ENCODE measurements at regions not wholly inside any gene's neighbourhood (a gene's known extent, or its start where the extent isn't known, plus 50 kb on each side); places are given as distances from the start of the nearest gene placed in this dataset.
A peak's percentile ranks its signal among the peaks of the same experiment; 100 is the strongest.

DNA sequence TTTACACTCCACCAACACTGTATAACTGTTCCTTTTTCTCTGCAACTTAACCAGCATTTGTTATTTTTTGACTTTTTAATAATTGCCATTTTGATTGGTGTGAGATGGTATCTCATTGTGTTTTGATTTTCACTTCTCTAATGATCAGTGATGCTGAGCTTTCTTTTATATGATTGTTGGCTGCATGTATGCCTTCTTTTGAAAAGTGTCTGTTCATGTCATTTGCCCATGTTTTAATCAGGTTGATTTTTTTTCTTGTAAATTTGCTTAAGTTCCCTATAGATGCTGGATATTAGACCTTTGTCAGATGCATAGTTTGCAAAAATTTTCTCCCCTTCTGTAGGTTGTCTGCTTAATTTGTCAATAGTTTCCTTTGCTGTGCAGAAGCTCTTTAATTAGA is 263.0 kb downstream of the MBNL1 start:
- Histone ChIP-seq H3K4me3 (no peak overlapping the region), H3K4me1 (no peaks in the 10 kb centered on the region), H3K9me3 (peaks cover 4% of the 10 kb centered on the region; the same call in 1 of the 3 replicates), H3K4me2 (no peak overlapping the region), H3K27ac (no peak overlapping the region)
- ATAC-seq = no peak
- no peak for DNase-seq (ENCODE audit: low read depth in 1 of 2, low spot score in 1 of 2)
- TF ChIP-seq TP53 (CRISPR knock-in tag; IDR thresholded peaks at IDR 0.05) (no peak), ZNF302 (CRISPR knock-in tag; IDR thresholded peaks at IDR 0.05) (no peak), TFCP2L1 (CRISPR knock-in tag; IDR thresholded peaks at IDR 0.05) (no peak), HOXA7 (CRISPR knock-in tag; IDR thresholded peaks at IDR 0.05) (no peak), RARB (CRISPR knock-in tag; IDR thresholded peaks at IDR 0.05) (no peak), CHD2 (IDR thresholded peaks at IDR 0.05; ENCODE audit: low read length, partially characterized antibody) (no peak)
- TF ChIP-seq, protein P1, sequence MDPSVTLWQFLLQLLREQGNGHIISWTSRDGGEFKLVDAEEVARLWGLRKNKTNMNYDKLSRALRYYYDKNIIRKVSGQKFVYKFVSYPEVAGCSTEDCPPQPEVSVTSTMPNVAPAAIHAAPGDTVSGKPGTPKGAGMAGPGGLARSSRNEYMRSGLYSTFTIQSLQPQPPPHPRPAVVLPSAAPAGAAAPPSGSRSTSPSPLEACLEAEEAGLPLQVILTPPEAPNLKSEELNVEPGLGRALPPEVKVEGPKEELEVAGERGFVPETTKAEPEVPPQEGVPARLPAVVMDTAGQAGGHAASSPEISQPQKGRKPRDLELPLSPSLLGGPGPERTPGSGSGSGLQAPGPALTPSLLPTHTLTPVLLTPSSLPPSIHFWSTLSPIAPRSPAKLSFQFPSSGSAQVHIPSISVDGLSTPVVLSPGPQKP (IDR thresholded peaks at IDR 0.05; ENCODE audit: low read depth, low read length) = no peak
- ChIA-PET CTCF (interaction anchor here (1.2 kb wide), 1 partner anchor 12 kb away, joined by 3 read pairs; no protein-coding TSS in a partner anchor), POLR2A (no interaction called here)
- FAIRE-seq = no peak

DNA sequence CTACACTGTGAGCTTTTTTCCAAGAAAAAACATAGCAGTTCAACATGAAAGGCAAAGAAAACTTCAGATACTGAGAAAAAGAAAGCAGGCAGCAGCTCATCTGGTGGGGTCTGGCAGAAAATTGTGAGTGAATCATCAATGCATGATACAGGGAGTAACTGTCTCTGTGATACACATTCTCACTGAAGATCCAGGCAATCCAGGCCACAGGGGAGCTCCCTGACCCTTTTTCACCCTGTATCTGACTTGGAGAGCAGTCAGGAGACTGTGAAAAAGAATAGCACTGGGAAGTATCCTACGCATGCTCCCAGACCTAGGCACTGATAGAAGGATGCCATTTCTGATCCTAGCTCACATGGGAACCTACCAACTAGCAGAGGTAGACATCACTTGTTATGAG is 269.8 kb downstream of the MBNL1 start:
- no peak overlapping the region for H3K4me3 ChIP-seq
- TF ChIP-seq CHD4 (IDR thresholded peaks at IDR 0.05; ENCODE audit: borderline replicate concordance) = no peak
- TF ChIP-seq HEYL (CRISPR knock-in tag; IDR thresholded peaks at IDR 0.05) = no peak
- no peak for TF ChIP-seq ZSCAN20 (CRISPR knock-in tag; IDR thresholded peaks at IDR 0.05)
- no peak for TF ChIP-seq MAFK (IDR thresholded peaks at IDR 0.05; ENCODE audit: partially characterized antibody)
- no peak for TF ChIP-seq SMC3 (IDR thresholded peaks at IDR 0.05)
- TF ChIP-seq, protein P2, sequence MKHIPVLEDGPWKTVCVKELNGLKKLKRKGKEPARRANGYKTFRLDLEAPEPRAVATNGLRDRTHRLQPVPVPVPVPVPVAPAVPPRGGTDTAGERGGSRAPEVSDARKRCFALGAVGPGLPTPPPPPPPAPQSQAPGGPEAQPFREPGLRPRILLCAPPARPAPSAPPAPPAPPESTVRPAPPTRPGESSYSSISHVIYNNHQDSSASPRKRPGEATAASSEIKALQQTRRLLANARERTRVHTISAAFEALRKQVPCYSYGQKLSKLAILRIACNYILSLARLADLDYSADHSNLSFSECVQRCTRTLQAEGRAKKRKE (CRISPR knock-in tag; IDR thresholded peaks at IDR 0.05; ENCODE audit: low read depth) = no peak
- TF ChIP-seq CBX2 (IDR thresholded peaks at IDR 0.05; ENCODE audit: borderline replicate concordance, low read depth) = no peak
- 40% methylated on average over 1 of the region's 1 CpG for WGBS (ENCODE audit: missing lambda C conversion rate)
- ATAC-seq (no peak), DNase-seq (ENCODE audit: low read depth in 1 of 2, low spot score in 1 of 2) (no peak), FAIRE-seq (no peak)
- POLR2A ChIA-PET = no interaction called here
- H3K4me1 ChIP-seq = no peaks in the 10 kb centered on the region
- no peak overlapping the region for H3K4me2 ChIP-seq
- H3K9me3 ChIP-seq = 0 out of 3 replicates have a peak, but pooled peaks cover 7% of the 10 kb centered on the region
- CTCF ChIA-PET = interaction anchor here (1.0 kb wide), 1 partner anchor 36 kb away, joined by 3 read pairs; no protein-coding TSS in a partner anchor
- no peak overlapping the region for H3K27ac ChIP-seq

DNA sequence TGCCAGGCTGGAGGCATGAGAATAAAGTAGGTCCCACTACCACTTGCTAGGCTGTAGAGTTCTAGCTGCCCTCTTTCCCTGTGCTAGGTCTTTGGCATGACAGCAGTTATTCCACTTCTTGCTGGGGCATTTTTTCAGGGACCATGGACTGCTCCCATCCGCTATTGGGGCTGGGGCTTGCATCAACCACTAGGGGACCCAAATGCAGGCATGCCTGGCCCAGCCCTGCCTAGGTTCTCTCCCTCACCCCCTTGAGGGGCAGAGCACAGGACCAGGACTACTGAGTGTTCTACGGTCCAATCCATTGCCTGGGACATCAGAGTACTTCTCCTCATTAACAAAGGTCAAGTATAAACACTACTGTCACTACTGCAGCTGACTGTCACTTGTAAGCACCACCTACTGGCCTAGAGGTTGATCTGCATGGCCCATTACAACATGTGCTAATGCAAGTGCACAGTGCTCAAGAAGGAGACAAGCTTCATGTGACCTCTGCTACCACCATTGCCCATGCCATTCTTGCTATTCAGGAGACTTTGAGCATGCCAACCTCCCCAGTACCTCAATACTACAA is 270.5 kb downstream of the MBNL1 start:
- ATAC-seq (peak in 1 of 2 experiments; percentile 71; a peak in 3 of 6 replicates), FAIRE-seq (no peak), DNase-seq (ENCODE audit: low read depth in 1 of 2, low spot score in 1 of 2) (peak in 1 of 2 experiments; percentile 36)
- ChIA-PET CTCF (interaction anchor here (0.6 kb wide), 1 partner anchor 1247 kb away, joined by 3 read pairs; no protein-coding TSS in a partner anchor), POLR2A (no interaction called here)
- H3K4me1 ChIP-seq = no peaks in the 10 kb centered on the region
- TF ChIP-seq HOXA7 (CRISPR knock-in tag; IDR thresholded peaks at IDR 0.05) = no peak
- no peak for TF ChIP-seq EHF (CRISPR knock-in tag; IDR thresholded peaks at IDR 0.05)
- TF ChIP-seq NR3C1 (IDR thresholded peaks at IDR 0.05) = no peak
- TF ChIP-seq ESRRA (IDR thresholded peaks at IDR 0.05; ENCODE audit: borderline replicate concordance, low read length) = no peak
- TF ChIP-seq SMC3 (IDR thresholded peaks at IDR 0.05) = no peak
- TF ChIP-seq, protein P1 (IDR thresholded peaks at IDR 0.05; ENCODE audit: low read depth, low read length) = no peak
- no peak for TF ChIP-seq RARB (CRISPR knock-in tag; IDR thresholded peaks at IDR 0.05)
- TF ChIP-seq EP300 (IDR thresholded peaks at IDR 0.05) = no peak
- H3K9me3 ChIP-seq = 0 out of 3 replicates have a peak, but pooled peaks cover 11% of the 10 kb centered on the region
- H3K27ac ChIP-seq = no peak overlapping the region
- 20% methylated on average over 1 of the region's 2 CpGs for WGBS (ENCODE audit: missing lambda C conversion rate)
- no peak overlapping the region for H3K4me3 ChIP-seq
- H3K4me2 ChIP-seq = no peak overlapping the region

Data from A549 (cell line).